ENCODE measurements at regions not wholly inside any gene's neighbourhood (a gene's known extent, or its start where the extent isn't known, plus 50 kb on each side); places are given as distances from the start of the nearest gene placed in this dataset.

DNA sequence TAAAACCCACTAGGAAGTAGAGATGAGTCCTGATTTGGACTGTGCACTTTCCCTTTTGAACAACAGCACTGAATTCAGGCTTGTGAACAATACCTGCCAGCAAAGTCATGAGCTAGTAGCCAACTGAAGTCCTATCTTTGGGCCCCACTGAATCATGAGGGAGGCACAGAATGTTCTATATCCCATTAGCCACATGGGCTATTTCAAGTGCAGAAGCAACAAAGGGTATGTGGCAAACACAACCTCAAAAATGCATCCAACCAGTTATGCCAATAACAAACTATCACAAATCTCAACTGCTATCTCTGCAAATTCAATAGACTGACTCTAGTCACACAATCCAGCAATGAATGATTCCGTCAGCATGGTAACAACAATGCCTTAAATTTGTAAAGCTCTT lies 276.0 kb downstream of the MRPL39 start:
- 100% methylated on average over 1 of the region's 1 CpG for WGBS (ENCODE audit: insufficient coverage)
- intact Hi-C loops (cut with micrococcal nuclease): no loop called here
- no peak overlapping the region for H3K27ac ChIP-seq (ENCODE audit: low read length)
- no peak overlapping the region for H3K4me3 ChIP-seq (ENCODE audit: low read length)
- H3K4me3 Mint-ChIP-seq: no peak overlapping the region
- no peaks in the 10 kb centered on the region for H3K4me1 ChIP-seq (ENCODE audit: control insufficient read depth, insufficient read depth, low read length)
- peaks cover 0 to 8% of the 10 kb centered on the region in 2 donors for H3K9me3 Mint-ChIP-seq
- no peaks in the 10 kb centered on the region for H3K9me3 ChIP-seq (ENCODE audit: control insufficient read depth, insufficient read depth, low read length)
- H3K27me3 Mint-ChIP-seq (ENCODE audit: low read depth in 2 of 2): no peaks in the 10 kb centered on the region
- H3K27me3 ChIP-seq (ENCODE audit: control insufficient read depth, insufficient read depth, low read length): no peaks in the 10 kb centered on the region
- H3K27ac Mint-ChIP-seq: no peak overlapping the region
- no peak for DNase-seq
- no peak for ATAC-seq
- H3K36me3 ChIP-seq (ENCODE audit: control insufficient read depth, insufficient read depth, low read length): no peaks in the 10 kb centered on the region
- no peaks in the 10 kb centered on the region for H3K36me3 Mint-ChIP-seq
- TF ChIP-seq, protein P1, sequence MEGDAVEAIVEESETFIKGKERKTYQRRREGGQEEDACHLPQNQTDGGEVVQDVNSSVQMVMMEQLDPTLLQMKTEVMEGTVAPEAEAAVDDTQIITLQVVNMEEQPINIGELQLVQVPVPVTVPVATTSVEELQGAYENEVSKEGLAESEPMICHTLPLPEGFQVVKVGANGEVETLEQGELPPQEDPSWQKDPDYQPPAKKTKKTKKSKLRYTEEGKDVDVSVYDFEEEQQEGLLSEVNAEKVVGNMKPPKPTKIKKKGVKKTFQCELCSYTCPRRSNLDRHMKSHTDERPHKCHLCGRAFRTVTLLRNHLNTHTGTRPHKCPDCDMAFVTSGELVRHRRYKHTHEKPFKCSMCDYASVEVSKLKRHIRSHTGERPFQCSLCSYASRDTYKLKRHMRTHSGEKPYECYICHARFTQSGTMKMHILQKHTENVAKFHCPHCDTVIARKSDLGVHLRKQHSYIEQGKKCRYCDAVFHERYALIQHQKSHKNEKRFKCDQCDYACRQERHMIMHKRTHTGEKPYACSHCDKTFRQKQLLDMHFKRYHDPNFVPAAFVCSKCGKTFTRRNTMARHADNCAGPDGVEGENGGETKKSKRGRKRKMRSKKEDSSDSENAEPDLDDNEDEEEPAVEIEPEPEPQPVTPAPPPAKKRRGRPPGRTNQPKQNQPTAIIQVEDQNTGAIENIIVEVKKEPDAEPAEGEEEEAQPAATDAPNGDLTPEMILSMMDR (IDR thresholded peaks at IDR 0.05): no peak
- H3K4me1 Mint-ChIP-seq: no peaks in the 10 kb centered on the region

DNA sequence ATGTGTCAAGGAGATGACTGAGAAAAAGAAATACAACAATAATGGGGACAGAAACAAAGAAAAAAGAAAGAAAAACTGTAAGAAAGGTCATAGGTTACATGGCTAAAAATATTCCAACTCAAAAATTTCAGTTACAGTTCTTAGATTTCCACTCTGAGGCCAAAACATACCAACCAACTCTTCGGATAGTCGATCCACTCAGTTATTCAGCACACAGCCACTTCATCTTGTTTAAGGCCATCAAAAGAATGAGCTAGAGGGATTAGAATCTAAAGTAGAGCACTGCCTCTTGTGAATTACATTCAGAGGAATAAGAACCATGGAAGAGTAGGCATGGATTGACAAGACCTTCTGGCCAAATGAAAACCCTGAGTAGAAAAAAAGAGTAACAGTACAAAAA lies 277.0 kb downstream of the MRPL39 start:
- Mint-ChIP-seq H3K27ac (no peak overlapping the region), H3K4me1 (no peaks in the 10 kb centered on the region), H3K27me3 (ENCODE audit: low read depth in 2 of 2) (no peaks in the 10 kb centered on the region), H3K36me3 (no peaks in the 10 kb centered on the region), H3K9me3 (peaks cover 0 to 7% of the 10 kb centered on the region in 2 donors), H3K4me3 (no peak overlapping the region)
- no peaks in the 10 kb centered on the region for H3K36me3 ChIP-seq (ENCODE audit: control insufficient read depth, insufficient read depth, low read length)
- DNase-seq (no peak), ATAC-seq (no peak)
- H3K9me3 ChIP-seq (ENCODE audit: control insufficient read depth, insufficient read depth, low read length): no peaks in the 10 kb centered on the region
- TF ChIP-seq, protein P1 (IDR thresholded peaks at IDR 0.05): no peak
- no peaks in the 10 kb centered on the region for H3K4me1 ChIP-seq (ENCODE audit: control insufficient read depth, insufficient read depth, low read length)
- no peak overlapping the region for H3K4me3 ChIP-seq (ENCODE audit: low read length)
- intact Hi-C loops (cut with micrococcal nuclease): no loop called here
- no peaks in the 10 kb centered on the region for H3K27me3 ChIP-seq (ENCODE audit: control insufficient read depth, insufficient read depth, low read length)
- no peak overlapping the region for H3K27ac ChIP-seq (ENCODE audit: low read length)
- whole genome bisulfite sequencing (ENCODE audit: insufficient coverage): 57% methylated on average over 2 of the region's 2 CpGs

DNA sequence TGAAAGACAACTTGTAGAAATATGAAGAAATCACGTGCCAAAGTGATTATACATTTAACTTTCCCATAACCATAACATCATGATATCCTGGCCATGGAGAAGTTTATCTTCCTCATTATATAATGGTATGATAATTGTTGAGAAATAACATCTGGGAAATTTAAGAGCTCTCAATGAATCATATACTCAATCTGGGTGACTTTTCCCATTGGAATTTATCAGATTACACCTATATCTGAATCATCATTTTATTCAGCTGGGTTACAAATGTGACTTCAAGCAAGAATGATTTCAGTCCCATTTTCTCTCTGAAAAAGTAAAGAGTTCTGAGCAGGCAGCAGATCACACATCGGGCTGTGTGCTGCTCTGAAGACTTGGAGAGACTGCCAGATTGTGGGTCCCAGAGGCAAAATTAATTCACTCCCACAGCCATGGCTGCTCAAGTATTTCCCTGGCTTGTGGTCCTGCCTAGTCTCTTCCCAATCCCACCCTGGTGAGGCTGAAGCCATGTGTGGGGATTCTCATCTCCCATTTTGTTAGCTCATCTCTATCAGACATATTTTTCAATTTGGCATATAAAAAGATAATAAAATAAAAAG lies 278.0 kb downstream of the MRPL39 start:
- peaks cover under 1 to 10% of the 10 kb centered on the region in 2 donors for H3K9me3 Mint-ChIP-seq
- WGBS (ENCODE audit: insufficient coverage): 100% methylated on average over 1 of the region's 2 CpGs
- intact Hi-C loops (cut with micrococcal nuclease): no loop called here
- Histone ChIP-seq H3K9me3 (ENCODE audit: control insufficient read depth, insufficient read depth, low read length) (no peaks in the 10 kb centered on the region), H3K27ac (ENCODE audit: low read length) (no peak overlapping the region), H3K4me1 (ENCODE audit: control insufficient read depth, insufficient read depth, low read length) (no peaks in the 10 kb centered on the region), H3K27me3 (ENCODE audit: control insufficient read depth, insufficient read depth, low read length) (no peaks in the 10 kb centered on the region), H3K4me3 (ENCODE audit: low read length) (no peak overlapping the region), H3K36me3 (ENCODE audit: control insufficient read depth, insufficient read depth, low read length) (no peaks in the 10 kb centered on the region)
- TF ChIP-seq, protein P1 (IDR thresholded peaks at IDR 0.05): no peak
- no peaks in the 10 kb centered on the region for H3K4me1 Mint-ChIP-seq
- H3K4me3 Mint-ChIP-seq: no peak overlapping the region
- DNase-seq: no peak
- no peaks in the 10 kb centered on the region for H3K36me3 Mint-ChIP-seq
- no peak for ATAC-seq
- no peak overlapping the region for H3K27ac Mint-ChIP-seq
- no peaks in the 10 kb centered on the region for H3K27me3 Mint-ChIP-seq (ENCODE audit: low read depth in 2 of 2)

DNA sequence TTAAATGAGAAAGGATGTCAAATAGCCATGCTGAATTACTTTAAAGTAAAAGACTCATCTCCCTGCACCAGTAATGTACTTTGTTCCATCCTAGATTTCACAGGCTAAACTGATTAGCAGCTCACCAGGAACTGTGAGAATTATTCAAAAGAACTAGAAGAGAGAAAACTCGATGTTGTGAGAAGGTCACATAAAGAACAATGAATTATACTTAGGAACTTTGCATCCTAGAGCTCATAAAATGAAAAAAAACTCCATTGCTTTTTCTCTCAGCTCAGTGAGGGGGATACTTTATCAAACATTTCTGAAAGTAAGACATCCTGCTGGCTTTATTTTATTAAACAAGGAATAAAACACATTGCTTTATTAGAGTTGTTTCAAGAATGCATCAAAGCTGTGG lies 278.5 kb downstream of the MRPL39 start:
- no peaks in the 10 kb centered on the region for H3K9me3 ChIP-seq (ENCODE audit: control insufficient read depth, insufficient read depth, low read length)
- no peaks in the 10 kb centered on the region for H3K27me3 ChIP-seq (ENCODE audit: control insufficient read depth, insufficient read depth, low read length)
- no peak overlapping the region for H3K4me3 Mint-ChIP-seq
- intact Hi-C loops (cut with micrococcal nuclease): no loop called here
- TF ChIP-seq, protein P1 (IDR thresholded peaks at IDR 0.05): no peak
- no peaks in the 10 kb centered on the region for H3K4me1 ChIP-seq (ENCODE audit: control insufficient read depth, insufficient read depth, low read length)
- H3K27me3 Mint-ChIP-seq (ENCODE audit: low read depth in 2 of 2): no peaks in the 10 kb centered on the region
- no peaks in the 10 kb centered on the region for H3K36me3 Mint-ChIP-seq
- no peak overlapping the region for H3K27ac ChIP-seq (ENCODE audit: low read length)
- DNase-seq (no peak), ATAC-seq (no peak)
- H3K4me1 Mint-ChIP-seq: no peaks in the 10 kb centered on the region
- no peak overlapping the region for H3K27ac Mint-ChIP-seq
- H3K36me3 ChIP-seq (ENCODE audit: control insufficient read depth, insufficient read depth, low read length): no peaks in the 10 kb centered on the region
- H3K9me3 Mint-ChIP-seq: peaks cover 5 to 8% of the 10 kb centered on the region in 2 donors
- H3K4me3 ChIP-seq (ENCODE audit: low read length): no peak overlapping the region
- WGBS (ENCODE audit: insufficient coverage): no CpG with 5 or more reads among the region's 1 CpG

All from natural killer cell (primary cell).